HEK293T (cell line): ENCODE measurements at regions not wholly inside any gene's neighbourhood (a gene's known extent, or its start where the extent isn't known, plus 50 kb on each side); places are given as distances from the start of the nearest gene placed in this dataset.
"Not testable (repeated sequence)": the region's sequence is repeated elsewhere in the genome, so short reads cannot be mapped to it uniquely, and the experiment has no call there.

Source experiments
- CTCF ChIA-PET: fragments of 350-600 bp; formaldehyde crosslinking; extraction: SDS; loops from one replicate; lab custom pipeline; 2021; ENCODE audit warnings: antibody characterized with exemption, inconsistent platforms; lab: Yijun Ruan, JAX
- POLR2A ChIA-PET: fragments of 350-600 bp; formaldehyde crosslinking; extraction: SDS; loops from one replicate; lab custom pipeline; 2020; ENCODE audit warnings: antibody characterized with exemption, inconsistent platforms; lab: Yijun Ruan, JAX
- DNase-seq: peaks from one replicate; pipeline ENCODE4 v3.0.0; 2012; ENCODE audit warnings: mixed read lengths; ENCODE audit errors: extremely low spot score
- ARNT ChIP-seq: fragments of 450-650 bp; IDR thresholded peaks from 2 replicates; pipeline ENCODE4 v1.6.1; 2017; ENCODE audit warnings: mild to moderate bottlenecking
- BHLHE40 ChIP-seq: fragments of 450-650 bp; IDR thresholded peaks from 2 replicates; pipeline ENCODE4 v1.6.1; 2016; ENCODE audit warnings: mild to moderate bottlenecking, moderate library complexity, borderline replicate concordance
- CTBP1 ChIP-seq: fragments of 450-650 bp; IDR thresholded peaks from 2 replicates; pipeline ENCODE4 v1.6.1; 2016; ENCODE audit warnings: borderline replicate concordance
- ELF4 ChIP-seq: fragments of 450-650 bp; IDR thresholded peaks from 2 replicates; pipeline ENCODE4 v1.6.1; 2017; ENCODE audit warnings: antibody characterized with exemption
- FOXA1 ChIP-seq: fragments of 450-650 bp; IDR thresholded peaks from 2 replicates; pipeline ENCODE4 v1.6.1; 2016; ENCODE audit warnings: mild to moderate bottlenecking
- FOXK2 ChIP-seq: fragments of 450-650 bp; IDR thresholded peaks from 2 replicates; pipeline ENCODE4 v1.6.1; 2016; ENCODE audit warnings: mild to moderate bottlenecking
- FOXM1 ChIP-seq: fragments of 450-650 bp; IDR thresholded peaks from 2 replicates; pipeline ENCODE4 v1.6.1; 2017; ENCODE audit warnings: mild to moderate bottlenecking, borderline replicate concordance
- HDGF ChIP-seq: fragments of 450-650 bp; IDR thresholded peaks from 2 replicates; pipeline ENCODE4 v1.6.1; 2017; ENCODE audit warnings: antibody characterized with exemption, borderline replicate concordance
- L3MBTL2 ChIP-seq: fragments of 450-650 bp; conservative IDR thresholded peaks from 2 replicates; pipeline ENCODE4 v1.6.1; 2016; ENCODE audit warnings: mild to moderate bottlenecking
- LEF1 ChIP-seq: fragments of 450-650 bp; IDR thresholded peaks from 2 replicates; pipeline ENCODE4 v1.6.1; 2017; ENCODE audit warnings: mild to moderate bottlenecking, borderline replicate concordance
- NFRKB ChIP-seq: fragments of 450-650 bp; IDR thresholded peaks from 2 replicates; pipeline ENCODE4 v1.6.1; 2016; ENCODE audit warnings: mild to moderate bottlenecking, moderate library complexity
- SP1 ChIP-seq: fragments of 450-650 bp; IDR thresholded peaks from 2 replicates; pipeline ENCODE4 v1.6.1; 2017
- SUZ12 ChIP-seq: fragments of 450-650 bp; IDR thresholded peaks from 2 replicates; pipeline ENCODE4 v1.6.1; 2016; ENCODE audit warnings: mild to moderate bottlenecking
- TARDBP ChIP-seq: fragments of 450-650 bp; IDR thresholded peaks from 2 replicates; pipeline ENCODE4 v1.6.1; 2016
- ZNF384 ChIP-seq: fragments of 450-650 bp; IDR thresholded peaks from 2 replicates; pipeline ENCODE4 v1.6.1; 2016
- TF ChIP-seq, protein P1 (sequence below): fragments of 450-650 bp; IDR thresholded peaks from 2 replicates; pipeline ENCODE4 v1.6.1; 2016

DNA sequence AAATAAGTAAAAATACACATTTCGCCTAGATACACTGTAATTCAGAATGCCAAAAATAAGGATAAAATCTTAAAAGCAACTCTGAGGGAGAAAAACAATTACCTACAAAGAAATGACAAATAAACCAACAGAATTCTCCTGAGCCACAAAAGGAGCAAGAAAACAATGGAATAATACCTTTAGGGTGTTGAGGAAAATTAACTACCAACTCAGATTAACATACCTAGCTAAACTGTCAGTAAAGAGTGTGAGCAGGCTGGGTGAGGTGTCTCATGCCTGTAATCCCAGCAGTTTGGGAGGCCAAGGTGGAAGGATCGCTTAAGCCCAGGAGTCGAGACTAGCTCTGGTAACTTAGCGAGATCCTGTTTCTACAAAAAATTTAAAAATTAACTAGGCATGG is 81.5 kb downstream of the C9orf50 start:
- CTCF ChIA-PET = no interaction called here

DNA sequence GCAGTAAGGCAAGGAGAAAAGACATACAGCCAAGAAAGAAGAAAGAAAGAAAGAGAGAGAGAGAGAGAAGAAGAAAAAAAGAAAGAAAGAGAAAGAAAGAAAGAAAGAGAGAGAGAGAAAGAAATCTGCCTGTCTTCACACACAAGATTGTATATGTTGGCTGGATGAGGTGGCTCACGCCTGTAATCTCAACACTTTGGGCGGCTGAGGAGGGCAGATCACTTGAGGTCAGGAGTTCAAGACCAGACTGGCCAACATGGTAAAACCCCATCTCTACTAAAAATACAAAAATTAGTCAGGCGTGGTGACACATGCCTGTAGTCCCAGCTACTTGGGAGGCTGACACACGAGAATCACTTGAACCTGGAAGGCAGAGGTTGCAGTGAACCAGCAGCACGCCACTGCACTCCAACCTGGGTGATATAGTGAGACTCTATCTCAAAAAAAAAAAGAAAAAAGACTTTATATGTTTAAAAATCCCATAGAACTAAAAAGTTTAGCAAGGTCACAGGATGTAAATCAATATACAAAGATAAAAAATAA is 89.0 kb downstream of the C9orf50 start:
- DNase-seq, POLR2A ChIA-PET, CTCF ChIA-PET: not testable (repeated sequence)

More for the DNA sequence above, 81.5 kb downstream of the C9orf50 start:
- no peak for DNase-seq
- POLR2A ChIA-PET = no interaction called here
- TF ChIP-seq HDGF = no peak
- TF ChIP-seq CTBP1 = no peak
- no peak for TF ChIP-seq FOXA1
- no peak for TF ChIP-seq SUZ12

DNA sequence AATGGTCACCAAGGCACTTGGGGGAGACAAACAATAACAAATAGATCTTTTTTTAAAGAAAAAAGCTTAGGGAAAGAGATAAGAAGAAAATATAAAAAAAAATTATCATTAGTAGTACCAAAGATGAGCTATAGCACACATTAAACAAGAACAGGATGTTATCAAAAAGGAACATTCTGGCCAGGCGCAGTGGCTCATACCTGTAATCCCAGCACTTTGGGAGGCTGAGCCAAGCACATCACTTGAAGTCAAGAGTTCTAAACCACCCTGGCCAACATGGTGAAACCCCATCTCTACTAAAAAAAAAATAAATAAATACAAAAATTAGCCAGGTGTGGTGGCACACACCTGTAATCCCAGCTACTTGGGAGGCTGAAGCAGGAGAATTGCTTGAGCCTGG is 92.9 kb downstream of the C9orf50 start:
- POLR2A ChIA-PET, CTCF ChIA-PET, DNase-seq: not testable (repeated sequence)

DNA sequence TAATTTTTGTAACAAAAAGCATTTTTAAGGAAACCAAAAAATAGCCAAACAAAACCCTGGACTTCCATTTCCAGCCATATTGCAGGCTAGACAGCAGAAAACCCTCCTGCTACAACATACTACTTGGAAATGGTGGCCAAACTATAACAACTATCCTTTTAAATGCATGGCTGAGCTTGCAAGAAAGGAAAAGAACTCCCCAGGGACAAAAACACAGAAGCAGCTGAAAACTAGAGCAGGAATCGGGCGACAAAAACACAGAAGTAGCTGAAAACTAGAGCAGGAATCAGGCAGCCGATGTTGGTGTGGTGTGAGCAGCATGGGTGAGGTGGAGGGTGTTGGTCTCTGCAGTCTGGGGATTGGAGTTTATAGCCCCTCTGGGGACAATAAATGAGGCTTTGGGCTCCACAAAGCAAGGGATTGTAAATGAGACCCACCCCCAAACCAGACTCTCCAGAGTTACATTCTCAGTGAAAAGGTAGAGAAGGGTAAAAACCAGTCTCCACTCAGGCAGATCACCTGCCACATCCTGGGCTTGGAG is 95.2 kb downstream of the C9orf50 start:
- CTCF ChIA-PET = no interaction called here
- POLR2A ChIA-PET = no interaction called here
- TF ChIP-seq SP1 (no peak), NFRKB (no peak), SUZ12 (no peak), LEF1 (no peak), TARDBP (no peak), CTBP1 (no peak), BHLHE40 (no peak), FOXM1 (no peak), FOXK2 (no peak), HDGF (no peak), L3MBTL2 (no peak), FOXA1 (no peak), ZNF384 (no peak), ELF4 (no peak)
- TF ChIP-seq, protein P1, sequence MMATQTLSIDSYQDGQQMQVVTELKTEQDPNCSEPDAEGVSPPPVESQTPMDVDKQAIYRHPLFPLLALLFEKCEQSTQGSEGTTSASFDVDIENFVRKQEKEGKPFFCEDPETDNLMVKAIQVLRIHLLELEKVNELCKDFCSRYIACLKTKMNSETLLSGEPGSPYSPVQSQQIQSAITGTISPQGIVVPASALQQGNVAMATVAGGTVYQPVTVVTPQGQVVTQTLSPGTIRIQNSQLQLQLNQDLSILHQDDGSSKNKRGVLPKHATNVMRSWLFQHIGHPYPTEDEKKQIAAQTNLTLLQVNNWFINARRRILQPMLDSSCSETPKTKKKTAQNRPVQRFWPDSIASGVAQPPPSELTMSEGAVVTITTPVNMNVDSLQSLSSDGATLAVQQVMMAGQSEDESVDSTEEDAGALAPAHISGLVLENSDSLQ = no peak
- DNase-seq = no peak

DNA sequence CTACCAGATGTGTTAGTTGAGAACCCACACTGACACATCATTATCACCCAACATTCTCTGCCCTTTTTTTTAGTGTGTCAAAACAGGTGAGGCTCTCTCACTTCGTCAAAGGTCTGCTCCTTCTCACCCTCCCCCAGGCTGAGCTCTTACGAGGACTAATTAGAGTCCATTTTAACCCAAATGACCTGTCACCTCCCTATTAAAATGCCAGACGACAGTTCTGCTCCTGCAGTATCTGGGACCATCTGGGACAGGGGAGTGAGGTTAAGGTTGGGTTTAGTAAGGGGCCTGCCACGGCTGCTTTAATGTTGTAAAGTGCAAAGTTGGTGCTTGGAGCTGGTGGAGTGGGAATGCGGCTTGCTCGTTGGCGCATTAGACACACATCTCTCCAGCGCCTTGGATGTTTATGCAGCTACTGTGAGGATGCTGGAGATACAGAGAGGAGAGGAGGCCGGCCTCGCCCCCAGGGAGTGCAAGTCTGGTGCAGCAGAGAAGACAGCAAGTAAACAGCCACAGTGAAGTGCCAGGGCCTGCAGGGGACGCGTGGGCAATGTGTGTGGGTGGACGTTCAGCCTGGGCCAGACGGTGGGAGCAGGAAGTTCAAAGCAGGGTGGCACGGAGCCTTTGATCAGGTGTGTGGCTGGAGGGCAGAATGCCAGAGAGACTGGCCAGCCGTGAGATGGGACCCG is 96.2 kb downstream of the C9orf50 start:
- no peak for TF ChIP-seq L3MBTL2
- TF ChIP-seq NFRKB = no peak
- no peak for TF ChIP-seq HDGF
- no peak for TF ChIP-seq BHLHE40
- TF ChIP-seq, protein P1 = no peak
- TF ChIP-seq ARNT = no peak
- no peak for DNase-seq
- POLR2A ChIA-PET = no interaction called here
- CTCF ChIA-PET = no interaction called here

DNA sequence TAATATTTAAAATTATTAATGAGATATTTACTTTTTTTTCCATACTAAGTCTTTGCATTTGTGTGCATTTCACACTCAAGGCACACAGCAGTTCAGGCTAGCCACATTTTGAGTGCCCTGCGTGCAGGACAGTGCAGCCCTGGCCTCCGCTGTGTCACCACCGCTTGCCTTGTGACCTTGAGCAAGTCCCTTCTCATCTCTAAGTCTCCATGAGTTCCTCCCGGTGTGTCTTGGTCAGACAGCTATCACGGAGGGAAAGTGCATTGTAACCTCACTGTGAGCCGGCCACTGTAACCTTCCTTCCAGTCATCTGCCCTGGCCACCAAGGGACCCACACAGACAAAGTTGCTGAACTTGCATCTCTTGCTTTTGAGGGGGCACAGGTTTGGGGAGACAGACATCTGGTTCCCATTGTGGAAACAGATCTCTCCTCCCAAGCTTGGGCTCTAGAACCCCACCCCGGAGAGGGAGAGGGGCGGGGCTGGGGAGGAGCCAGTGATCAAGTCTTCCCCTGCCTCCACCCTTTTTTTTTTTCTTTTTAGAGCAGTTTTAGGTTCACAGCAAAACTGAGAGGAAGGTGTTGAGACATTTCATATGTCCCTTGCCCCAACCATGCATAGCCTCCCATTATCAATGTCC is 96.8 kb downstream of the C9orf50 start:
- no peak for DNase-seq
- ChIA-PET POLR2A (no interaction called here), CTCF (no interaction called here)
- no peak for TF ChIP-seq ARNT
- TF ChIP-seq, protein P1 = no peak
- no peak for TF ChIP-seq HDGF
- TF ChIP-seq LEF1 = no peak
- no peak for TF ChIP-seq NFRKB
- TF ChIP-seq FOXA1 = no peak
- TF ChIP-seq FOXM1 = no peak
- no peak for TF ChIP-seq SUZ12
- TF ChIP-seq CTBP1 = no peak
- no peak for TF ChIP-seq ZNF384
- no peak for TF ChIP-seq TARDBP
- no peak for TF ChIP-seq FOXK2
- TF ChIP-seq BHLHE40 = no peak
- TF ChIP-seq L3MBTL2 = no peak
- TF ChIP-seq SP1 = no peak
- TF ChIP-seq ELF4 = no peak

DNA sequence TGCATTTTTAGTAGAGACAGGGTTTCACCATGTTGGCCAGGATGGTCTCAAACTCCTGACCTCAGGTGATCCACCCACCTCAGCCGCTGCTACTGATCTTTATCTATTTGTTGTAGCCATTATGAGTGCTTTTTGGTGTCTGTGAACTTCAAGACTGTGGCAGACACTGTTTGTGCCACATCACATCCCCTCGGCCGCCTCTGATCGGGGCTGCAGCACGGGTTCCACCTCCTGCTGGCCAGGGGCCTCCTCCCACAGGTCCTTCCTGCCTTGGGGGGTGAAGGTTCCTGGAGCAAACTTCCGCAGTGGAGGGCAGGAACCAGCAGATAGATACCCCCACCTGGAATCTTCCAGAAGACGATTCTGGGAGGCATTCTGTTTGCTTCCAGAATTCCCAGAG is 98.5 kb downstream of the C9orf50 start:
- ChIA-PET CTCF (no interaction called here), POLR2A (no interaction called here)
- no peak for DNase-seq
- TF ChIP-seq, protein P1 = no peak
- no peak for TF ChIP-seq FOXA1
- no peak for TF ChIP-seq ZNF384
- TF ChIP-seq ARNT = no peak
- no peak for TF ChIP-seq NFRKB
- TF ChIP-seq CTBP1 = no peak
- TF ChIP-seq SP1 = no peak
- no peak for TF ChIP-seq LEF1
- no peak for TF ChIP-seq ELF4
- TF ChIP-seq HDGF = no peak
